Ishikawa (cell line): ENCODE measurements at regions not wholly inside any gene's neighbourhood (a gene's known extent, or its start where the extent isn't known, plus 50 kb on each side); places are given as distances from the start of the nearest gene placed in this dataset.

Source experiments
- CEBPB ChIP-seq: IDR thresholded peaks from 2 replicates; pipeline ENCODE4 v1.6.1; 2012

- peak; percentile 29; the same call in 1 of the 2 replicates for TF ChIP-seq CEBPB
These were observed 59.7 kb downstream of the RNU2-63P start for GRCh38 chr2:87956613-87957012.
